Tibial nerve (tissue), 3 donors: ENCODE measurements at regions not wholly inside any gene's neighbourhood (a gene's known extent, or its start where the extent isn't known, plus 50 kb on each side); places are given as distances from the start of the nearest gene placed in this dataset.

Source experiments
- CTCF ChIP-seq, 5 experiments: fragments of 200-600 bp in 3 of 5; fragments of 450-650 bp in 2 of 5; sonication (generic) in 3 of 5; IDR thresholded peaks; one replicate each; pipeline ENCODE4 v1.5.1; 2016 to 2019; ENCODE audit warnings: antibody characterized with exemption in 5 of 5, mild to moderate bottlenecking in 3 of 5, moderate library complexity in 2 of 5
- POLR2A ChIP-seq, 2 donors: fragments of 450-650 bp; IDR thresholded peaks; one replicate each; pipeline ENCODE4 v1.6.1; 2017; ENCODE audit warnings: antibody characterized with exemption in 2 of 2, mild to moderate bottlenecking in 2 of 2, moderate library complexity in 2 of 2

GRCh38 chr5:167664222-167664804 is 627.1 kb upstream of the WWC1 start:
- TF ChIP-seq CTCF (IDR thresholded peaks at IDR 0.05): no peak
- TF ChIP-seq POLR2A (IDR thresholded peaks at IDR 0.05): no peak
